GM12873 (cell line): ENCODE measurements at regions not wholly inside any gene's neighbourhood (a gene's known extent, or its start where the extent isn't known, plus 50 kb on each side); places are given as distances from the start of the nearest gene placed in this dataset.

ENCODE experiments used
- CTCF ChIP-seq: IDR thresholded peaks from 2 replicates; pipeline ENCODE4 v1.5.1; 2012; ENCODE audit warnings: low read depth, mild to moderate bottlenecking, moderate library complexity, low read length, control low read depth; ENCODE audit not compliant: insufficient read depth; ENCODE audit errors: missing control alignments

DNA sequence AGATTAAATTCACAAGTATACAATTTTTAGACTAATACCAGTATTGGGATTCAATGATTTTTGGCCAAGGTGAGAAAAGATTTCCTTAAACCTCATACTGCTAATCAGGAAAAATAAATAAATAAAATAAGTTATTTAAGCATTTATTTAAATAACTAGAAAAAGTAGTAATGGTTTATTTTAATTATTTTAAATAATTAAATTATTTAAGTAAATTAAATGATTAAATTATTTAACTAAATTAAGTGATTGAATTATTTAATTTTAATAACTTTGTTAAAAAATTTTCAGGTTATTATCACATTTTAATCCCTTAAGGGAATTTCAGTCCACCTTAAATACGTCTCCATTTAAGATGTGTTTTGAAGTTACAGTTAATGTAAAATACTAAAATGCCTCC lies 1831.5 kb upstream of the MIR17HG start:
- TF ChIP-seq CTCF: no peak

DNA sequence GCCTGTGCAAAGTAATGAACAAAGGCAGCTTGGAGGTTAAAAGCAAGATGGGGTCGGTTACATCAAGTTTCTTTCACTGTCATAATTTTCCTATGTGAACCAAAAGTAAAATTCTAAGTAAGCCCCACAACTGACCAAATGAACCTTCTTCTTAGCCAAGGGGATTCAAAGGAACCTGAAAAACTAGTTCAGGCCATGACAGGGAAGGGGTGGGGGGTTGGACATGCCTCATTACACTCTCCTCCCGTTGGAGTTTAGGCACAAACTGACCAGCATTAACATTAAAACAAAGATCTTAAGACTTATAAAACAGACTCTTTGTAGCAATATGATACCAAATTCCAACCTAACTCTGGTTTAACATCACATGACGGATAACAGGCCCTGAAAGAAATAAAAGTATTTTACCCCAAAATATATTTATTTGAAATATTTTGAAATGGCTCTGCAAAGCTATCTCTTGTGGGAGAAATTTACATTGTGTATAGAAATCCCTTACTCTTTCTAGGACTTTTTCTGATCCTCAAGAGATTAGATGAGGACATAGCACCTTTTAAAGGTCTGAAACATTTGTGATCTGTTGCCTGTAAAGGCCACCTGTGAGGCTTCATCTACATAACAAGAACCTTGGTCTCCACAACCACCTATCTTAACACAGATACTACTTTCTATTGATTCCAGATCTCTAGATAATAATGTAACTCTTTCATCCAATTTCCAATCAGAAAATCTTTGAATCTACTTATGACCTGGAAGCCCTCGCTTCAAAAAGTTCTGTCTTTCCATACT lies 1829.0 kb upstream of the MIR17HG start:
- no peak for TF ChIP-seq CTCF

DNA sequence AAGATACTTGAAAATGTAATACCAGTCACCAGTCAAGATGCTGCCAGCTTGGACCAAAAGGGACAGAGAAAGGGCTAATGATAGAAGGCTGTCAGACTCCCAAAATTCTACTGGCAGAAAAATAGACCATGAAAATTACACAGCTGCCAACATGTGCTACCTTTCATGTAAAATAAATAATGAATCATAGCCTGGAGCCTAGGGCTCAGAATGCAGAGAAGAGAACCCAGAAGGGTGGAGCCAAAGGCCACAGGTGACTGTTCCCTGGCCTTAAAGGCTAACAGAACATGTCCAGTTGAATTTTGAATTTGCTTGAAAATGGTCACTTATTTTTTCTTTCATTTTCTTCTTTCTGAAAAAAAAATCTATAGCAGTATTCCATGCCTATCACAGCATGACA lies 1827.0 kb upstream of the MIR17HG start:
- TF ChIP-seq CTCF: no peak

- no peak for TF ChIP-seq CTCF
Observed at GRCh38 chr13:89541091-89542030, 1806.1 kb upstream of the MIR17HG start.

DNA sequence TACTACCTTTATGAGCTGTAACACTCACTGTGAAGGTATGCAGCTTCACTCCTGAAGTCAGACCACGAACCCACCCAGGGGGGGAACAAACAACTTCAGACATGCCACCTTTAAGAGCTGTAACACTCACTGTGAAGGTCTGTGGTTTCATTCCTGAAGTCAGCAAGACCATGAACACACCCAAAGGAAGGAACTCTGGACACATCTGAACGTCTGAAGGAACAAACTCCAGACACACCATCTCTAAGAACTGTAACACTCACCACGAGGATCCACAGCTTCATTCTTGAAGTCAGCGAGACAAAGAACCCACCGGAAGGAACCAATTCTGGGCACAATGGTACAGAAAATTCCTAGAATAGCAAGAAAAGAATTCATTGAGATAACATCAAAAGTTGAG lies 1796.5 kb upstream of the MIR17HG start:
- no peak for TF ChIP-seq CTCF

DNA sequence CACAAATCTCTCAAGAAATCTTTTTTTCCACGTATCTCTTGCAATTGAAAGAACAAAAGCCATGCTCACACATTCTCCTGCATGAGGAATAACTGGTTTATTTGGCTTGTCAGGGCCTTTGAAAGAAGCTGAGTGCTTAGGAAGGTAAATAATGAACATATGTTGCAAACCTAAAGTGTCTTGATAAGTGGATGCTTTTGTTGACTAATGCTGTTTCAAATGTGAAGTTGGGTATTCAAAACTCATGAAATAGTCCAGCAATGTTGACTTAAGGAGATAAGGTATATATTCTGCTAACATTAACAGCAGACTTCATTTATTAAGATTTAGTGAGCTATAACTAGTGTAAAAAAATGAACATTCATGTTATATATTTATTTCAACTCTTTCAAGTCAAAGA lies 1792.7 kb upstream of the MIR17HG start:
- TF ChIP-seq CTCF: no peak

GRCh38 chr13:89565476-89566100 lies 1781.9 kb upstream of the MIR17HG start:
- no peak for TF ChIP-seq CTCF
